NOMO-1 treated with DMSO at 0.1 percent for 48 hours (cell line): ENCODE measurements at regions not wholly inside any gene's neighbourhood (a gene's known extent, or its start where the extent isn't known, plus 50 kb on each side); places are given as distances from the start of the nearest gene placed in this dataset.
"Not testable (repeated sequence)": the region's sequence is repeated elsewhere in the genome, so short reads cannot be mapped to it uniquely, and the experiment has no call there.

Experiments
- DNase-seq: peaks from one replicate; lab custom pipeline; 2025; ENCODE audit not compliant: unreplicated experiment; lab: John Stamatoyannopoulos, UW

DNA sequence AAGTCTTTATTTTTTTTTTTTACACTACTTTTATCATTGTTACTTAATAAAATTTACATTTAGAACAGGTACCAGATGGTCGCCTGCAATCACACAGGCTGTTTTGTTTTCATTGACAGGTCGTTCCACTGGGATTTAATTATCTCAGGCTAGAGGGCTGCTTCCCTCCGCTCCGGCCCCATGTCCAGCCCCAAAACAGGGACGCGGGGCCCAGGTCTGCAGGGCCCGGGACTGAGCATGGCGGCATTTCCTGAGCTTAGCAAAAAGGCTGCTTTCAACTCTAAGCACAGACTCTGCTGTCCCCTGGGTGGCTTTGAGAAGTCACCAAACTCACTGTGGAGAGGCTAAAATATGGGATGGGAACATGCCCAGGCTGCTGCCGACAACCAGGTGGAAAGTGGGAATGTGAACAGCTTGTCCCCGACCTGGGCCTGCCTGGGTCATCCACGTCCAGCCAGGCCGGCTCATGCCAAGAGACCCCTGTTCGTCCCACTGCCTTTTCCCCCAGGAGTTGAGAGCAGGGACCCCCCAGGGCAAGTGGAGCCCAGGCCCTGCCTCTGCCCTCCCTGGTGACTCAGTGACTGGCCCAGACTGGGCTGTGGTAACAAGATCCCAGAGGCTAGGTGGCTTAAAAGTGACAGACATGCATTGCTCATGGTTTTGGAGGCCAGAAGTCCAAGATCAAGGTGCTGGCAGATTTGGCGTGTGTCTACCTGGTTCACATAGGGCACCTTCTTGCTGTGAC is 150.0 kb downstream of the SHANK2 start:
- no peak for DNase-seq

DNA sequence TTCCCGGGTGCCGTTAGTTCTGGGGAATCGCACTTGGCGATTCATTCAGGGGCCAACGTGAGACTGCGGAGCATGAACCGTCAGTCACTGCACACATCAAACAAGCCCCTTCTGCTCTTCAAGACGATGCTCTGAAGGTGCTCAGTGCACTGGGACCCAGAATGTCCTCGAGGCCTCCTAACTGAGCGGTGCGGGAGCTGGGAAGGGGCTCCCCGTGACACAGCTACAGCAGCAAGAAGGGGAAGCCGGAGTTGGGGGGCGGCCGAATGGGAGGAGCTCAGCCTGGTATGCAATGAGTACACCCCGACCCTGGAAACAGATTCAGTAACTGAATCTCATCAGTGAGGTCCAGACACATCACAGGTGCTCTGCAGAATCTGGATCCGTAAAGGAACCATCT is 150.8 kb downstream of the SHANK2 start:
- DNase-seq = no peak

DNA sequence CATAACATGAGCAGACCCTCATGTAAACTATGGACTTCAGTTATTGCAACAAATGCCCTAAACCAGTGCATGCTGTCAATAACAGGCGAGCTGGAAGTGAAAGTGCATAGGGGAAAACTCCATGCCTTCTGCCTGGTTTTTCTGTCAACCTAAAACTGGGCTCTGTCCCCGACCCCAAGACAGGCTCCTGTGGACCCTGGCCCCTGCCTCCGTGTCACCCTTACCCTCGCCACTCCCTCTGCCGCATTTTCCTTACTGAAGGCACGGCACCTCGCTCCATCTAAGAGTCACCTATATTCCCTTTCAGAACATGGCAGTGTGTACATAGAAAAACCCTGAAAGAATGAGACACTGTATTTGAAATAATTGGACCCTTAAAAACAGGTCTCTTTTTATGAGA is 151.3 kb downstream of the SHANK2 start:
- DNase-seq = no peak

DNA sequence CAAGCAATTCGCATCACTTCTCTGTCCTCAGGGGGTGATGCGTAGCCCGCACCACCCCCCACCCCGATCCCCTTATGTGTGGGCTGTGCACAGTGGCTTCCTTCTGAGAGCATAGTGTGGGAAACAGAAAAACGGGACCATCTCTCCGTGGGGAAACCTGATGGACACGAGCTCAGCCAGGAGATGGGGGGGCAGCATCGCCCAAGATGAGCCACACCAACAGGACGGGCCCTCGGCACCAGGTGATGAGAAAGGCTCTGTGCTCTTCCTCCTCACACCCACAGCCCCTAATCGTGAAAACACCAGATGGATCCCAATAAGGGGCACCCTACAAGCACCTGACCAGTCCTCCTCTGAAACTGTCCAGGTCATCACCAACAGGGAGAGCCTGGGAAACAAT is 153.6 kb downstream of the SHANK2 start:
- DNase-seq = no peak

DNA sequence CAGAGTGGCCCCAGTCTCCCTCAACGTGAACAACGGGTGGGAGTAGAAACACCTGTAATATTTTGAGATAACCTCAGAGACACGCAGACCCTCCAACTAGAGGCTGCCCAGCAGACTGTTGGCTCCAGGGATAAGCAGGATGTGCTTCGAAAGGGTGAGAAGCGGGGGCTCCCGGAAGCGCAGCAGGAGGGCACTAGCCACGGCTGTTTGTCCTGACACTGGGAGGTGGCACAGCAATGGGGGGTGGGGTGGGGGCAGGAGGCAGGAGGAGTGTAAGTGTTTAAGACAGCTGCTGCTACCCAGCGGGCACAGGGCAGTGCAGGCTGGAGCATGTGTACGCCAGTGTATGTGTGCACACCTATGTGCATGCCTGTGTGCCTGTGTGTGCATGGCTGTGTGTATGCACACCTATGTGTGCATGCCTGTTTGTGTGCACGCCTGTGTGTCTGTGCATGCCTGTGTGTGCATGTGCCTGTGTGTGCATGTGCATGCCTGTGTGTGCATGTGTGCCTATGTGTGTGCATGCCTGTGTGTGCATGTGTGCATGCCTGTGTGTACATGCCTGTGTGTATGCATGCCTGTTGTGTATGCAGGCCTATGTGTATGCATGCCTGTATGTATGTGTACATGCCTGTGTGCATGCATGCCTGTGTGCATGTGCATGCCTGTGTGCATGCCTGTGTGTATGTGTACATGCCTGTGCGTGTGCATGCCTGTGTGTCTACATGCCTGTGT is 154.7 kb downstream of the SHANK2 start:
- DNase-seq = no peak

DNA sequence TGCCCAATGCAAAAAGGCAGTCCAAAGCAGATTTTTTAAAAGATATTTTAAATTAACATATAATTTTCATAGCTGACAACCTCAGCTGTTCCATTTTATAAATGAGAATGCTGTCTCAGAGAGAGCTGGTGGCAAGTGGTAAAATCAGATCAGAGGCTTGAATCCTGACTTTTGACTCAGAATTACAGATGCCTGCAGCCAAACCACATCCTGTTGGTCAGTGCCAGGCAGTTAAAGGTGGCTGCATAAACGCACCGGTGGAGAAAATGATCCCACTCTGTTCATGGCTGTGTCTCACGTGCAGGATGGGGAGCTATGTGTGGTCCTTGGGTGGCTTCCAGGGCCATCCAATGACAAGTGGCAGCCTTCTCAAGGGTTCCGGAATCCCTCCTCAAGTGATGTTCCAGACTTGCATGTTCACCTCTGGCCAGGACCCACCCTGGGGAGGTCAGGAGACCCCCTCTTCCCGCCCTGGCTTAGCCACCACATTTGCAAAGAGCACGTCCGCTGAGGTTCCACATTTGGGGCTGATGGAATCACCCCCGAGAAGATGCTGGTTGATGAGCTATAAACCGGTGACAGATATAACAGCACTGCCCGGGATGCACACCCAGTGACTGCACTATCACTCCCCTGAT is 155.5 kb downstream of the SHANK2 start:
- DNase-seq = no peak

DNA sequence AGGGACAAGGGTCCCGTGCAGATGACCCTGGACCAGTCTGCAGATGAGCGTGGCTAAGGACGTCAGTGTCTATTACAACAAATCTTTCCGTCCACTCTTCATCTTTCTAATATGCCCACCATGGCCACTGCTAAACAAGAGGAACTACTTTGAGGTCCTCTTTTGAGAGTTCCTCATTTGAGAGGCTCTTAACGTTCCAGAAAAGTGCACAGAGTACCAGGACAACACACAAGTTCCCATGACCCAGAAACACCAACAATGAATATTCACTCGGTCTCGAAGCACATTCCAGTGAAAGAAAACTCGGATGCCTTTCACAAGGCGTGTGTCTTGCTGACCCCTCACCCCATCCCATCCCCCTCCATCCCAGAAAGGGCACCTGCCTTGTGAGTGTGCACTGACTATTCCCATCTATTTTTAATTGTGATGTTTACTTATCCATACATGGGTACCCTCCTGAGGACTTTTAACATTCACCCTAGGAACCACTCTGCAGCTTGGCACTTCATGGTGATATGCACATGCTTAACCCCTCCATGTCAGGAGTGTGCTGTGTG is 157.0 kb downstream of the SHANK2 start:
- DNase-seq = no peak

DNA sequence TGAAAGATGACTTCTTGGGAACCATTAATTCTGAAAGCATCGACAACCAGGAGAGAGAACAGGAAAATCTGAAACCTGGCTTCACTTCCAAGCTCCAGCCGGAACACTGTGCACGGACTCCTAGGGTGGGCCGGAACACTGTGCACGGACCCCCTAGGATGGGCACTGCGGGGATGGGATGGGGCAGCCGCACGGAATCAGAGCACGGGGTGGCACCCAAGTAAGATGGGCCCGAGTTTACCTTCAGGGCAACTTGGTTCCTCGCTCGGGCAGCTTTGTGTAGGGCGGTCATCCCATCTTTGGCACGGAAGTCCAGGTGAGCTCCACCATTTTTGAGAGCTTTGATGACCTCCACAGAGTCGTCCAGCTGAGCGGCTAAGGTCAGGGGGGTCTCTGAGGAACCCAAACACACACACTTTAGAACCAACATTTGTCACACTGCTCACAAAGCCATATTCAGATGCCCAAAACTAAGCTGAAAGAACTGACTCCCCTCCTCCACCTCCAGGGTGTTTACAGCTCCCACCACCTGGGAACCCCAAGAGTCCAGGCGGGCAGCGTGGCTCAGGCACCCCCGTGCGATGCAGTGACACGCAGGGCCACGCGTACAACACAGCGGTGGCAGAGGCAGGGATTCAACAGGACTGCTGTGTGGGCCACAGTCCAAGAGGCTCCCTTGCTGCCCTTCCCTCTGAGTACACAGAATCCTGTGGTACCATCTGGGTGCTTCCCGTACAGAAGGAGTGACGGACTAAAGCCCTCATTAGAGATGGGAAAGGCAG is 157.9 kb downstream of the SHANK2 start:
- no peak for DNase-seq

DNA sequence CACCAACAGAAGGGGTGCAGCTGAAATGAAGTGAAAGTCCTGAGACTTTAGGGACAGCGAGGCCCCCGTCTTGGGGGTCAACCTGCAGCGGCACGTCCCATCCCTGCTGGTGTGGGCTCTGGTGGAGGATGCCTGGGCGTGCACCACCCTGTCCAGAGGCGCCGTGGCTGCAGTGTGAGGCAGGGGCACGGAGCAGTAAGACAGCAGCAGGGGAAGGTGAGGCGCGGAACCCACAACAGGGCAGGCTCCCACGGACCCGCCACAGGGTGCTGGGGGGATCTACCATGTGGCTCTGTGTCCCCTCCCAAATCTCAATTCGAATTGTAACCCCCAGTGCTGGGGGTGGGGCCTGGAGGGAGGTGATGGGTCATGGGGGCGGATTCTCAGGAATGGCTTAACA is 158.6 kb downstream of the SHANK2 start:
- no peak for DNase-seq

DNA sequence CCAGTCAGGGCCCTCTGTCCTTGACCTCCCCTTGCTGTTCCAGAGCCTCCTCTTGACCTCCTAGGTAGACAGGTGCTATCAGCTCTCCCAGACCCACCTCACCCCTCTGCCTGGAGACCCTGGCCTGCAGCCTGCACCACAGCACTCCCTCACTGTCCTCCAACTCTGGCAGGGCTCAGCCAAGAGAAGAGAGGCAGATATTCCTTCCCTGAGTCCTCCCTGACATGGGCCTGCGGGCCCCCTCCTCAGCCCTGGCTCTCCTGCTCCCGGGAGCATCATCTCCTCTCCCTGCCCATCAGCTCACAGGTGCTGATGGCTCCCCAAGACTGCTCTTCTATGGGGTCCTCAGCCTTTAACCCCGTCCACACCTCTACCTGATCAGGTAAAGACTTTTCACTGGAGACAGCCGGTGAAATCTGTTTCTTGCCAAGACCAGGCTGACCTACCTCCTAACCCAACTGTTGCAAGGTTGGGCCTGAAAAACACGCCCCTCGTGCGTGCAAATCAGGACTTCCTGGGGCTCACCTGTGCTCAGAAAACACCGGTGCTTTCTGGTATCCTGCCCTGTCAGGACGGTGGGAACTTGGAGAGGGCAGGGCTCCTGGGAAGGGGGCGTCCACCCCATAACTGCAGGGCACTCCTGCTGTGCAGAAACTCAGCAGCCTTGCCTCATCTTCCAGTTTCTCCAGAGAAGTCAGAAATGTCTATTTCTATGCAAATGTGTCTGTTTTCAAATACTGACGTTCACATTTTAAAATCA is 160.7 kb downstream of the SHANK2 start:
- no peak for DNase-seq

DNA sequence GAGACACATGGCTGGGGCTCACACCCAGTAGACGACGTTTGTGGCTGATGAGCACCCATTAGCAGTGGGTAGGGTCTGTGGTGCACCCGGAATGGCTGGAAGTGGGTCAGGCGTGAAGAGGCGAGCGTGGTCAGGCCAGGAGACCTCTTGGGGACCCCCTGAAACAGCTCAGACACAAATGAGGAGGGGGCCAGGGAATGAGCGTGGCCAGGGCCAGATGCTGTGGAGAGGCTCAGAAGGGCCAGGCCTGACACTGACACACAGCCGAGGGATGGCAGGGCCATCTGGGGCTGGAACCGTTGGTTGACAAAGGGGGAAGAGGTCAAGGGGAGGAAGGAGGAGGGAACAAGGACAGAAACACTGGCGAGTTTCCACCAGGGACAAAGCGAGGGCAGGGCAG is 162.8 kb downstream of the SHANK2 start:
- no peak for DNase-seq

DNA sequence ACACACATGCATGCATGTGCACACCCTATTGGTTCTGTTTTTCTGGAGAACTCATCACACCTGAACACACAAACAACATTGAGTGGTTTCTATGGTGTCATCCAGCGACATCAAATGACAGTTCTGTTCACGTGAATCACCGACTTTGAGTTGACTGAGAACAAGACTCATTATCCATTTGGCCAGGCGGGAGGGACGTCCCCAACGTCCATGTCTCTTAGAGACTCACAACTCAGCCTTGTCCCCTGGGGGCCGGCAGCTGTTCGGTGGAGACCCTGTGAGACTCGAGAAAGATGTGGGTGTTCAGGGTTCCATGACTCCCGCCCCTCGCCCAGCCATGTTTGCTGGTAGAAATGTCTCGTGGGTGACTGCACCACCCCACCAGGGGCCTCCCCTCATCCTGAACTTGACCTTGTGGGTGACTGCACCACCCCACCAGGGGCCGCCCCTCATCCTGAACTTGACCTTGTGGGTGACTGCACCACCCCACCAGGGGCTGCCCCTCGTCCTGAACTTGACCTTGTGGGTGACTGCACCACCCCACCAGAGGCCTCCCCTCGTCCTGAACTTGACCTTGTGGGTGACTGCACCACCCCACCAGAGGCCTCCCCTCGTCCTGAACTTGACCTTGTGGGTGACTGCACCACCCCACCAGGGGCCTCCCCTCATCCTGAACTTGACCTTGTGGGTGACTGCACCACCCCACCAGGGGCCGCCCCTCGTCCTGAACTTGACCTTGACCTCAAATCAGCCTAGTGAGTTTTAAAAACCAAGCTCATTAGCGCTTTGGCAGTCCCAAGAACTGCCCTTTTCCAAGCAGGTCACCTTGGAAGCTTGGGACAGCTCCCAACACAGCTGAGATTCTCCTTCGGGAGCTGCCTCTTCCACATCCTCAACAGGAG is 163.8 kb downstream of the SHANK2 start:
- DNase-seq = not testable (repeated sequence)

DNA sequence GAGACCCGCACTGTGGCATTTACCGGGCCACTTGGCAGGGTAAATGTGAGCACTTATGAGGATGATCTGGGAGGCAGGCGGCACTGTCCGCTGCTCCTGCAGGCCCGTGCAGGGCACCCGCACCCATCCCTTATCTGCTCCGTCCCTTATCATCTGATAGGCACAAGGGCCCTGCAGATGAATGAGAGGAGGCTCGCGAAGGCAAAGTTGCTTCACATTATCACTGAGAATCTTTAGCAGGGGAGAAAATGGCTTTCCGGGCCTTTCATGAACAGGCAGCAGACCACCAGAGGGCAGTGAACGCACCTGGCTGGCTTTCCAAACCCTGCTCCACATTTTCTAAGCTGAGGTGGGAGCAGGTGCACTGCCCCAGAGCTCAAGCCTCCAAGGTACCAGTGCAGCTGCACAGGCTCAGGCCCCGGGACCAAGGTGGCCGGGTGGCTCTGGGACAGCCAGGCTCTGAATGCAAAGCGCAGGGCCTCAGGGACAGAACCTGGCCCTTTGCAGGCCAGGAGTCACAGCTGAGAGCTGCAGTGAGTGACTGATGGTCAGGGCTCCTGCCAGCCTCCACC is 165.6 kb downstream of the SHANK2 start:
- DNase-seq = no peak

DNA sequence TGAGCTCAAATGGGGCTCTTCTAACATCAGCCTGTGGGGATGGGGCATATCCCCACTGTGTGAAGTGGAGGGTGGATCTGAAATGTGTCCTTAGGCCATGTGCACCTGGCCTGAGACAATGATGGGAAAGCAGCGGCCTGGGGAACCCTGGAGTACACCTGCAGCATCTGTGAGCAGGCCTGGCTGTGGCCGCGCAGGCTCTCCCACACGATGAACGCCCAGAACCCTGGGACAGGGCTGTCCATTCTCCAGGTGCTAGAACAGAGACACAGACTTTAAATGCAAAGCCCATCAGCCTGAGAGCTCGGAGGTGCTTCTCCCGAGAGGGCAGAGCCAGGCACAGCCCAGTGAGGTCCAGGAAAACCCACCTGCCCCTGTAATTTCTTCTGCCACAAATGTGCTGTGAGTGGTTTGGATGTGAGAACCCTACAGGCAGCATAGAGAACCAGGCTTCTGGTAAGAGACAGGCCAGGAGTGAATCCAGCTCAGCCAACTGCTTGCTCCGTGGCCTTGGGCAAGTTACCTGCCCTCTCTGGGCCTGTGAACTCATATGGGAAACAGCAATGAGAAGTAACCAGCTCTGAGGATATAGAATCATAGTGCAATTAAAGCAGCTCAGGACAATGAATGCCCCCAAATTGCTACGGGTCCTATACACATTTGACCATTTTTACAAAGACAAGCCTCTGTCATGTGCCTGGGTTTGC is 167.9 kb downstream of the SHANK2 start:
- DNase-seq = no peak

DNA sequence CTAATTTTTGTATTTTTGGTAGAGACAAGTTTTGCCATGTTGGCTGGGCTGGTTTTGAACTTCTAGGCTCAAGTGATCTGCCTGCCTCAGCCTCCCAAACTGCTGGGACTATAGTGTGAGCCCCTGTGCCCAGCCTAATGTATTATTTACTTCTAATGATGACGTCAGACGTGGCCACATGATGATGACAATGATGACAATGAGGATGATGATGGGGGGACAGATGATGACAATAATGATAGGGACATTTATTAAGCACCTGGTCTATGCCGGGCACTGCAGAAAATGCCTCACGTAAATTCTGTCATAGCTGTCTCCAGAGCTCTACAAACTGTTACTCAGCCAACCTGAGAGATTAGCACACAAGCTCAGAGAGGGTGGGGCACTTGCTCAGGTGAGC is 169.3 kb downstream of the SHANK2 start:
- no peak for DNase-seq

DNA sequence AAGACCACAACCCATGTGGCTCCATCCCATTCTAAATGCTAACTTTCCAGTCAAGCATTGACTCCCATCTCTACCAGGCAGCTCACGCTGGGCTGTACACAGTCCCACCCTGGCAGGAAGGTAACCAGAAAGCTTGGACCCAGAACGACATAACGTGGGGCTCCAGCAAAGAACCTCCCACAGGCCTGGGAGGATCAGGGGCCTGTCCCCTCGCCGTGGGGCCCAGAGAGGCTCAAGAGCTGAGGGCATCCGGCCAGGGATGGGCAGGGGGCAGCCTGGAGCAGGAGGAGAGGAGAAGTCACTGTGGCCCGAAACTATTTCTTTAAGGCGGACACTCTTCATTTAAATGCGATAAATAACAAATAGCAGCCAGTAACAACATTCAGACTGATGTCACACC is 169.9 kb downstream of the SHANK2 start:
- no peak for DNase-seq

DNA sequence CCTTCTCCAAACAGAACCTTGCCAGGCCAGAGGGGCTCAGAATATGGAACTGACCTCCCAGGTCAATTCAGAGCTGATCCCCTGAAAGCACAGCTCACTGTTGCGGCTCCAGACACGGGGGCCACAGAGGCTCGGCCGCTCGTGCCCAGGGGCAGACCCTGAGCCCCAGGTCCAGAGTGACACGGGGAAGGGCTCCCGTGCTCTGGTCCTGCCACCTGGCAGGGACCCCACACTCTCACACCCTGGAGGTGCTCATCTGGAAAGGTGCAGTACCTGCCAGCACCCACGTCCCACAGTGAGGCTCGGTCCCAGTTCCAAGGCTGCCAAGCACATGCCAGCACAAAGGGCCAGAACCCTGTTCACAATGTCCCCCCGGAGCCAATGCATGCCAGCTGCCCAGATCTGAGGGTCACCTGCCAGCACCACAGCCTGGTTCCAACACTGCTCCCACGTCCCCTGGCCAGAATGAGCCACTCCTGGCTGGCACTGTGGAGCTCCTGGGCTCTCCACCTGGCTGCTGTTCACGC is 170.6 kb downstream of the SHANK2 start:
- no peak for DNase-seq
